PC-3 (cell line): ENCODE measurements at regions not wholly inside any gene's neighbourhood (a gene's known extent, or its start where the extent isn't known, plus 50 kb on each side); places are given as distances from the start of the nearest gene placed in this dataset.

Source experiments
- ATAC-seq: fragments of 200-7000 bp; cut with Tn5 transposase; 2 replicates; pipeline ENCODE4 v1.9.1; 2020; ENCODE audit warnings: mild to moderate bottlenecking, moderate library complexity
- BruUV-seq: library from RNA; stranded (reverse); fragments of 400-500 nt; replicated peaks from 2 replicates; lab custom pipeline; 2021; lab: Mats Ljungman, UMichigan
- CTCF ChIA-PET: fragments of 300-600 bp; sonication (Branson Sonifier 250); formaldehyde crosslinking; loops from one replicate; lab custom pipeline; 2022; ENCODE audit warnings: antibody characterized with exemption; lab: Charles Lee
- POLR2A ChIA-PET: fragments of 300-600 bp; sonication (Branson Sonifier 250); formaldehyde crosslinking; loops from one replicate; lab custom pipeline; 2022; ENCODE audit warnings: antibody characterized with exemption; ENCODE audit not compliant: unreplicated experiment; lab: Charles Lee
- DNase-seq: peaks from one replicate; pipeline ENCODE4 v3.0.0-alpha.2; 2015
- H2AFZ ChIP-seq: fragments of 300-600 bp; sonication (generic); 2 replicates; pipeline ENCODE4 v1.6.0; 2016; ENCODE audit warnings: antibody characterized with exemption, low read length
- H3F3A ChIP-seq: fragments of 300-600 bp; sonication (generic); one replicate; pipeline ENCODE4 v1.6.0; 2017; ENCODE audit warnings: antibody characterized with exemption, low read length, control low read depth, mild to moderate bottlenecking; ENCODE audit not compliant: unreplicated experiment
- H3K27ac ChIP-seq: fragments of 300-600 bp; sonication (generic); 2 replicates; pipeline ENCODE4 v1.5.1; 2016; ENCODE audit warnings: mild to moderate bottlenecking, low read length
- H3K27me3 ChIP-seq: fragments of 300-600 bp; sonication (generic); 2 replicates; pipeline ENCODE4 v1.6.1; 2016; ENCODE audit warnings: low read length, mixed read lengths
- H3K36me3 ChIP-seq: fragments of 300-600 bp; sonication (generic); 2 replicates; pipeline ENCODE4 v1.6.1; 2016; ENCODE audit warnings: low read depth, mixed run types, low read length, mixed read lengths
- H3K4me1 ChIP-seq: fragments of 300-600 bp; sonication (generic); 2 replicates; pipeline ENCODE4 v1.5.1; 2016; ENCODE audit warnings: low read length; ENCODE audit not compliant: insufficient read depth
- H3K4me2 ChIP-seq: fragments of 300-600 bp; sonication (generic); 2 replicates; pipeline ENCODE4 v1.6.0; 2016; ENCODE audit warnings: low read length
- H3K4me3 ChIP-seq: fragments of 300-600 bp; sonication (generic); 2 replicates; pipeline ENCODE4 v1.5.1; 2016; ENCODE audit warnings: mild to moderate bottlenecking, low read length, mixed read lengths
- H3K79me2 ChIP-seq: fragments of 300-600 bp; sonication (generic); 2 replicates; pipeline ENCODE4 v1.6.1; 2017; ENCODE audit warnings: low read length, mixed read lengths
- H3K9ac ChIP-seq: fragments of 300-600 bp; sonication (generic); 2 replicates; pipeline ENCODE4 v1.6.0; 2016; ENCODE audit warnings: mild to moderate bottlenecking, low read length
- H3K9me2 ChIP-seq: fragments of 300-600 bp; sonication (generic); replicated peaks from 2 replicates; pipeline ENCODE4 v1.6.1; 2016; ENCODE audit warnings: mixed run types, low read length, mixed read lengths
- H3K9me3 ChIP-seq: fragments of 300-600 bp; sonication (generic); 2 replicates; pipeline ENCODE4 v1.6.1; 2016; ENCODE audit warnings: low read length, mixed read lengths
- H4K20me1 ChIP-seq: fragments of 300-600 bp; sonication (generic); 2 replicates; pipeline ENCODE4 v1.6.1; 2016; ENCODE audit warnings: low read length, mixed read lengths
- EZH2 ChIP-seq: fragments of 300-600 bp; sonication (generic); IDR thresholded peaks from one replicate; pipeline ENCODE4 v1.6.1; 2017; ENCODE audit warnings: antibody characterized with exemption, mild to moderate bottlenecking, low read length; ENCODE audit not compliant: unreplicated experiment
- EZH2phosphoT487 ChIP-seq: fragments of 300-600 bp; sonication (generic); IDR thresholded peaks from 2 replicates; pipeline ENCODE4 v1.6.1; 2018; ENCODE audit warnings: mild to moderate bottlenecking, antibody characterized with exemption, low read length, borderline replicate concordance
- intact Hi-C: fragments of 100-400 bp; cut with micrococcal nuclease; formaldehyde crosslinking; loops from 2 replicates; pipeline ENCODE4 v1.9.0; 2023
- TF ChIP-seq, protein P1 (sequence below): fragments of 300-600 bp; sonication (generic); conservative IDR thresholded peaks from 2 replicates; pipeline ENCODE4 v1.5.1; 2017; ENCODE audit warnings: antibody characterized with exemption, low read depth, mild to moderate bottlenecking, low read length

DNA sequence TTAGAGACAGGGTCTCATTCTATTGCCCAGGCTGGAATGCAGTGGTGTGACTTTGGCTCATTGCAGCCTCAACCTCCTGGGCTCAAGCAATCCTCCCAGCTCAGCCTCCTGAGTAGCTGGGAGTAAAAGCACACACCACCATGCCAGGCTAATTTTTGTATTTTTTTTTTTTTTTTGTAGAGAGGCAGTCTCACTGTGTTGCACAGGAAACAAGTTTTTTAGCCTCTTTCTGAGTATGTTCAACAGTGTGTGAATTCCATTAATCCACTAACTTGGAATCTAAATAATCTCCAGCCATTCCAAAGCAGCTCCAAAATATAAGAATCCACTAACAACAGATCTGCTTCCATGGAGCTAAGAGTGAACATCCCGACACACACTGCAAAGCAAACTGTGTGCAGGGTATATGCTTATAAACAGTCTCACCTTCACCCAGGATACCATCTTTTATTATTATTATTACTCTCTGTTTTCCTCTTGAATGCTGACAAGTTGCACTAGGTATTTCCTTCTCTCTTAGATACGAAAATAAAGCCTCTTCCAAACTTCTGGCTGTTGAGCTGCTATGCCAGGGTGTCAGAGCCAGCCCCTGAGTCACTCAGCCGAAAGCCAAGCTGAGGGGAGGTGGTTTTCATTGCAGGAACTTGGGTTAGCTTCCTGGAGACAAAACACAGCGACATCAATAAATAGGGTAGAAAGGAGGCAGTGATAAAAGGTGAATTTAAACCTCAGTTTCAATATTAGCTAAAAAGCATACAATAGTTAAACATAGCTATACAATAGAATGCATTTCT is 264.9 kb downstream of the HIVEP2 start:
- no peaks in the 10 kb centered on the region for H3K9me3 ChIP-seq
- no peak overlapping the region for H3K4me3 ChIP-seq
- H3K9me2 ChIP-seq: no peaks in the 10 kb centered on the region
- H3K9ac ChIP-seq: no peak overlapping the region
- no peak overlapping the region for H3K4me2 ChIP-seq
- DNase-seq: peak; percentile 4
- ATAC-seq: no peak; the same call in 1 of the 2 replicates
- no TSS peak for BruUV-seq
- no peaks in the 10 kb centered on the region for H3K36me3 ChIP-seq
- ChIA-PET POLR2A (interaction anchor here (0.5 kb wide), 1 partner anchor 1505 kb away, joined by 4 read pairs; no protein-coding TSS in a partner anchor), CTCF (no interaction called here)
- no peaks in the 10 kb centered on the region; the same call in 1 of the 2 replicates for H3K27me3 ChIP-seq
- TF ChIP-seq EZH2 (no peak), EZH2phosphoT487 (no peak)
- TF ChIP-seq, protein P1, sequence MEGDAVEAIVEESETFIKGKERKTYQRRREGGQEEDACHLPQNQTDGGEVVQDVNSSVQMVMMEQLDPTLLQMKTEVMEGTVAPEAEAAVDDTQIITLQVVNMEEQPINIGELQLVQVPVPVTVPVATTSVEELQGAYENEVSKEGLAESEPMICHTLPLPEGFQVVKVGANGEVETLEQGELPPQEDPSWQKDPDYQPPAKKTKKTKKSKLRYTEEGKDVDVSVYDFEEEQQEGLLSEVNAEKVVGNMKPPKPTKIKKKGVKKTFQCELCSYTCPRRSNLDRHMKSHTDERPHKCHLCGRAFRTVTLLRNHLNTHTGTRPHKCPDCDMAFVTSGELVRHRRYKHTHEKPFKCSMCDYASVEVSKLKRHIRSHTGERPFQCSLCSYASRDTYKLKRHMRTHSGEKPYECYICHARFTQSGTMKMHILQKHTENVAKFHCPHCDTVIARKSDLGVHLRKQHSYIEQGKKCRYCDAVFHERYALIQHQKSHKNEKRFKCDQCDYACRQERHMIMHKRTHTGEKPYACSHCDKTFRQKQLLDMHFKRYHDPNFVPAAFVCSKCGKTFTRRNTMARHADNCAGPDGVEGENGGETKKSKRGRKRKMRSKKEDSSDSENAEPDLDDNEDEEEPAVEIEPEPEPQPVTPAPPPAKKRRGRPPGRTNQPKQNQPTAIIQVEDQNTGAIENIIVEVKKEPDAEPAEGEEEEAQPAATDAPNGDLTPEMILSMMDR: no peak
- H3K4me1 ChIP-seq: no peaks in the 10 kb centered on the region
- intact Hi-C loops: no loop called here
- H3K27ac ChIP-seq: no peak overlapping the region
- H3F3A ChIP-seq: no peaks in the 10 kb centered on the region
- no peak overlapping the region for H2AFZ ChIP-seq
- H4K20me1 ChIP-seq: no peaks in the 10 kb centered on the region
- no peaks in the 10 kb centered on the region for H3K79me2 ChIP-seq

DNA sequence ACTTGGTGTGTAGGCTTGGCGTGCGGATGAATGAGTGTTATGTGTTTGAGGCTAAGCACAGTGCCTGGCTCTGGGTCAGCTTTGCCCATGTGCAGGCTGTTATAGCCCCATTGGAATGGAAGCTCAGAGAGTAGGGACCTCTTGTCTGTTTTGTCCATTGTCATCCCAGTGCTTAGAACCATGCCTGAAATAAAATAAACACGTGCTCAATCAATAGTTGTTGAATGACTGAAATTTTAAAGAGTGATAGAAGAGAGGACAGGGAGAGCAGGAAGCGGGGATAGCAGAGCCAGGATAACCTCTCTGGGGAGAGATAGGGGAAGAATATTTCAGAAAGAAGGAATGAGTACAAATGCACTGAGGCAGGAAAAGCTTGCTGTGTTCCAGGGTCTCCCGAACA is 263.9 kb downstream of the HIVEP2 start:
- DNase-seq (no peak), ATAC-seq (no peak)
- Histone ChIP-seq H3K27me3 (no peaks in the 10 kb centered on the region; the same call in 1 of the 2 replicates), H3K79me2 (no peaks in the 10 kb centered on the region), H4K20me1 (no peaks in the 10 kb centered on the region), H2AFZ (no peak overlapping the region), H3K9me2 (no peaks in the 10 kb centered on the region), H3K9me3 (no peaks in the 10 kb centered on the region), H3K36me3 (no peaks in the 10 kb centered on the region), H3F3A (no peaks in the 10 kb centered on the region), H3K4me3 (no peak overlapping the region), H3K4me1 (no peaks in the 10 kb centered on the region), H3K4me2 (no peak overlapping the region), H3K9ac (no peak overlapping the region), H3K27ac (no peak overlapping the region)
- no peak for TF ChIP-seq EZH2phosphoT487
- TF ChIP-seq, protein P1: no peak
- TF ChIP-seq EZH2: no peak
- BruUV-seq: no TSS peak
- POLR2A ChIA-PET: no interaction called here
- CTCF ChIA-PET: no interaction called here
- intact Hi-C loops: no loop called here

DNA sequence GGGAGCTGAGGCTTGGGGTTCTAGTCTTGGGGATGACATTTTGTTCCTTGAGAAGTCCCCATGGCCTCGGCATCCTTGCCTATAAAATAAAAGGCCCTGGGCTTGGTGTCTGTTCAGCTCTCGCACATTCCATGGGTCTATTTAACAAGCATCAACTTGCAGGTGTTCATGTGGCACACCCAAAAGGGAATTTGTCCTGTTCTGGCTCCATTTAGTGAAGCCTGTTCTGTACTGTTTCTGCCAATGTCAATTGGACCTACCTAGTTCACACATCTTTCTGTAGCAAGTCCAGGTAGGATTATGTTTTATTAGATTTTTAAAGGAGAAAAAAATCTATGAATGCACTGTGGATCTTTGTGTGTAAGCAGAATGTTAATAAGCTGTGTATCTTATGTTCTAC is 262.0 kb downstream of the HIVEP2 start:
- no peak overlapping the region for H3K27ac ChIP-seq
- H3K4me1 ChIP-seq: no peaks in the 10 kb centered on the region
- no peak for ATAC-seq
- no peaks in the 10 kb centered on the region for H3K27me3 ChIP-seq
- intact Hi-C loops: no loop called here
- no peak for DNase-seq
- H3K4me2 ChIP-seq: no peak overlapping the region
- H3K4me3 ChIP-seq: no peak overlapping the region
- no peaks in the 10 kb centered on the region for H3K9me3 ChIP-seq
- no peaks in the 10 kb centered on the region for H4K20me1 ChIP-seq
- no peak overlapping the region for H3K9ac ChIP-seq
- POLR2A ChIA-PET: no interaction called here
- no peak overlapping the region for H2AFZ ChIP-seq
- no peaks in the 10 kb centered on the region for H3K79me2 ChIP-seq
- H3K36me3 ChIP-seq: no peaks in the 10 kb centered on the region
- no peaks in the 10 kb centered on the region for H3K9me2 ChIP-seq
- TF ChIP-seq EZH2phosphoT487: no peak
- TF ChIP-seq, protein P1: no peak
- no peaks in the 10 kb centered on the region for H3F3A ChIP-seq
- CTCF ChIA-PET: no interaction called here
- BruUV-seq: no TSS peak
